Testis (tissue), 2 donors: ENCODE measurements at regions not wholly inside any gene's neighbourhood (a gene's known extent, or its start where the extent isn't known, plus 50 kb on each side); places are given as distances from the start of the nearest gene placed in this dataset.

ENCODE experiments used
- CTCF ChIP-seq, 3 experiments: fragments of 450-650 bp in 2 of 3; fragments of 200-600 bp in 1 of 3; sonication (generic) in 1 of 3; IDR thresholded peaks; one replicate each; pipeline ENCODE4 v1.5.1; 2016 to 2019; ENCODE audit warnings: antibody characterized with exemption in 3 of 3, mild to moderate bottlenecking in 2 of 3, moderate library complexity in 1 of 3
- POLR2A ChIP-seq: fragments of 450-650 bp; IDR thresholded peaks from one replicate; pipeline ENCODE4 v1.6.1; 2017; ENCODE audit warnings: antibody characterized with exemption, mild to moderate bottlenecking, moderate library complexity

GRCh38 chr1:58308206-58308605, 238.3 kb downstream of the OMA1 start:
- no peak for TF ChIP-seq CTCF (IDR thresholded peaks at IDR 0.05)
- no peak for TF ChIP-seq POLR2A
